ENCODE measurements at regions not wholly inside any gene's neighbourhood (a gene's known extent, or its start where the extent isn't known, plus 50 kb on each side); places are given as distances from the start of the nearest gene placed in this dataset.
A peak's percentile ranks its signal among the peaks of the same experiment; 100 is the strongest.

- no TSS peak for BruUV-seq (replicated peaks)
- Mint-ChIP-seq H3K27ac (ENCODE audit: unreplicated experiment) (peak overlapping the region; percentile 21), H3K4me3 (ENCODE audit: low read depth, unreplicated experiment) (no peak overlapping the region), H3K36me3 (ENCODE audit: insufficient read depth, unreplicated experiment) (no peaks in the 10 kb centered on the region), H3K27me3 (ENCODE audit: unreplicated experiment) (no peaks in the 10 kb centered on the region), H3K9me3 (ENCODE audit: low read depth, unreplicated experiment) (no peaks in the 10 kb centered on the region), H3K4me1 (ENCODE audit: low read depth, unreplicated experiment) (peaks cover 17% of the 10 kb centered on the region)
- DNase-seq = peak; percentile 17
- no peak for TF ChIP-seq CTCF (IDR thresholded peaks at IDR 0.05; ENCODE audit: unreplicated experiment)
- CTCF ChIA-PET = no interaction called here
- intact Hi-C loops (cut with micrococcal nuclease; ENCODE audit: unreplicated experiment) = no loop called here
Measured at GRCh38 chr21:16891821-16892220, 621.0 kb upstream of the CXADR start.

GRCh38 chr21:16900685-16901084 is 612.2 kb upstream of the CXADR start:
- H3K4me1 Mint-ChIP-seq (ENCODE audit: low read depth, unreplicated experiment) = no peaks in the 10 kb centered on the region
- H3K36me3 Mint-ChIP-seq (ENCODE audit: insufficient read depth, unreplicated experiment) = no peaks in the 10 kb centered on the region
- no peak overlapping the region for H3K4me3 Mint-ChIP-seq (ENCODE audit: low read depth, unreplicated experiment)
- BruUV-seq (replicated peaks) = no TSS peak
- H3K9me3 Mint-ChIP-seq (ENCODE audit: low read depth, unreplicated experiment) = no peaks in the 10 kb centered on the region
- H3K27ac Mint-ChIP-seq (ENCODE audit: unreplicated experiment) = no peak overlapping the region
- CTCF ChIA-PET = no interaction called here
- intact Hi-C loops (cut with micrococcal nuclease; ENCODE audit: unreplicated experiment) = no loop called here
- no peaks in the 10 kb centered on the region for H3K27me3 Mint-ChIP-seq (ENCODE audit: unreplicated experiment)
- no peak for TF ChIP-seq CTCF (IDR thresholded peaks at IDR 0.05; ENCODE audit: unreplicated experiment)
- no peak for DNase-seq

GRCh38 chr21:16908077-16908476 is 604.8 kb upstream of the CXADR start:
- DNase-seq = peak; percentile 14
- intact Hi-C loops (cut with micrococcal nuclease; ENCODE audit: unreplicated experiment) = no loop called here
- no TSS peak for BruUV-seq (replicated peaks)
- Mint-ChIP-seq H3K9me3 (ENCODE audit: low read depth, unreplicated experiment) (no peaks in the 10 kb centered on the region), H3K27ac (ENCODE audit: unreplicated experiment) (no peak overlapping the region), H3K4me3 (ENCODE audit: low read depth, unreplicated experiment) (no peak overlapping the region), H3K36me3 (ENCODE audit: insufficient read depth, unreplicated experiment) (no peaks in the 10 kb centered on the region), H3K27me3 (ENCODE audit: unreplicated experiment) (no peaks in the 10 kb centered on the region), H3K4me1 (ENCODE audit: low read depth, unreplicated experiment) (no peaks in the 10 kb centered on the region)
- TF ChIP-seq CTCF (IDR thresholded peaks at IDR 0.05; ENCODE audit: unreplicated experiment) = no peak
- CTCF ChIA-PET = no interaction called here

DNA sequence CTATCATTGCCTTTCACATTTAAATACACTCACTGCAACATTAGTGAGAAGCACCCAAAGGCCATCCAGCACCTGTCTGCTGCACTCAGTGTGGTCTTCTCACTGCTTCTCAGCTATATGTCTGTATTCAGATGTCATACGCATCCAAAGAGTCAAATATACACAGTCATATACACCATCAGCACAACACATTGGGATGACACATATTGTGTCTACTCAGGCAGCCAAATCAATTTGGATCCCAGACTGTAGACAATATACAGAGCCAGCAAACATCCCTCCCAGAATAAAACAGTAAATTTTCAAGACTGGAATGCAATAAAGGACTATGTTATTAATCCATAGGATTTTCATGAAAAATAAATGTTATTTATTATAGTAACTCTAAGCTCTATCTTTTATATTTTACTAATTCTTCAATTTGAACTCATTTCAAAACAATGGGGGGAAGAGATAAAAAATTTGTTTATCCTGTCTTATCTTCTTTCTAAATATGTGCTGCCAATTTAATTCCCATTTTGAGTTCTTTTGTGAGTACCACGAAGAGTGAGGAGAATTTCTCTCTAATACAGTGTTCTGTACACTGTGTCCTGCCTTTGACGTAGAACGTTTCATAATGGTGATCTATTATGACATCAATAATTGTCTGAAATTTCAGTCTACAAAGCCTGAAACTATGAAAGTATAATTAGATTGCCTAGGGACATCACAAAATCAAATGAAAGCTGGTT is 602.2 kb upstream of the CXADR start:
- no peaks in the 10 kb centered on the region for H3K4me1 Mint-ChIP-seq (ENCODE audit: low read depth, unreplicated experiment)
- intact Hi-C loops (cut with micrococcal nuclease; ENCODE audit: unreplicated experiment) = no loop called here
- H3K27ac Mint-ChIP-seq (ENCODE audit: unreplicated experiment) = no peak overlapping the region
- H3K9me3 Mint-ChIP-seq (ENCODE audit: low read depth, unreplicated experiment) = peaks cover 2% of the 10 kb centered on the region
- no peaks in the 10 kb centered on the region for H3K27me3 Mint-ChIP-seq (ENCODE audit: unreplicated experiment)
- CTCF ChIA-PET = no interaction called here
- no peak for DNase-seq
- no peak overlapping the region for H3K4me3 Mint-ChIP-seq (ENCODE audit: low read depth, unreplicated experiment)
- no TSS peak for BruUV-seq (replicated peaks)
- no peak for TF ChIP-seq CTCF (IDR thresholded peaks at IDR 0.05; ENCODE audit: unreplicated experiment)
- H3K36me3 Mint-ChIP-seq (ENCODE audit: insufficient read depth, unreplicated experiment) = no peaks in the 10 kb centered on the region
